ENCODE measurements at regions not wholly inside any gene's neighbourhood (a gene's known extent, or its start where the extent isn't known, plus 50 kb on each side); places are given as distances from the start of the nearest gene placed in this dataset.

DNA sequence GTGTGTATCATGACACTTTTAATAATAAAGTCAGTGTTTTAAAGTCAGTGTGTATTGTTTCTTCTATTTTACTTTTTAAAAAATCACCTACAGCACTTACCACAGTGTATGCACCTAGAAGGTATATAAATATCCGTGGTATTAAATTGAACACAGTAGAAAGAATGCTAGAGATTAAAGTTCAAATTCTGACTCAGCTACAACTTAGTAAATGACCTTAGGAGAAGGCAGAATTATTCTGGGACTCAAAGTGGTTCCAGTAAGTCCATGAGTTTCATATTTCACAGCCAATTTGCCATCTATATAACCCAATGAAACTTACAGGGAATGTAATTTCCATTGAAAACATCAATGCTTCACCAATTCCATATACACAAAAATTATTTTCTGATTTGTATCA is 52.7 kb upstream of the MAP4 start:
- peaks cover 17% of the 10 kb centered on the region; the same call in 2 of the 3 replicates for H3K36me3 ChIP-seq (ENCODE audit: control insufficient read depth, insufficient read depth, low read length)
- no peak for FAIRE-seq
- H2AFZ ChIP-seq (ENCODE audit: low read depth, low read length) = no peak overlapping the region
- WGBS (ENCODE audit: insufficient coverage, low coverage, missing lambda C conversion rate) = 75% methylated on average over 1 of the region's 1 CpG
- BruUV-seq (replicated peaks) = no TSS peak
- ChIA-PET CTCF (ENCODE audit: low intra/inter-chr PET ratio) (no interaction called here), POLR2A (interaction anchor here (0.6 to 1.2 kb wide), 2 partner anchors 10 to 597 kb away, joined by 3 to 4 read pairs; no protein-coding TSS in a partner anchor)
- no peak overlapping the region for H3K27ac ChIP-seq (ENCODE audit: extremely low read depth, low read depth, low read length)
- intact Hi-C loops (cut with micrococcal nuclease) = no loop called here
- H3K9me1 ChIP-seq (ENCODE audit: control insufficient read depth, insufficient read depth, low read length) = no peaks in the 10 kb centered on the region
- peak; percentile 5; the same call in 1 of the 3 replicates for ATAC-seq
- peaks cover 81% of the 10 kb centered on the region for H3K79me2 ChIP-seq (ENCODE audit: control insufficient read depth, insufficient read depth, low read length)
- H3K4me1 ChIP-seq (replicated peaks in 1 of 2; ENCODE audit: control insufficient read depth in 2 of 2, insufficient read depth in 2 of 2, low read length in 2 of 2) = peaks cover 0 to 4% of the 10 kb centered on the region in 2 experiments; a peak in 2 of 5 replicates
- no peak for DNase-seq (ENCODE audit: extremely low read depth in 1 of 4, low spot score in 3 of 4)
- in situ Hi-C loops (cut with MboI) = no loop called here
- TF ChIP-seq EGR1 (conservative IDR thresholded peaks at IDR 0.05) (no peak), MCM3 (IDR thresholded peaks at IDR 0.05) (no peak), ZNF280B (CRISPR knock-in tag; IDR thresholded peaks at IDR 0.05) (no peak), PHTF2 (CRISPR knock-in tag; IDR thresholded peaks at IDR 0.05) (no peak), MTA1 (IDR thresholded peaks at IDR 0.05; ENCODE audit: borderline replicate concordance) (no peak), TOE1 (IDR thresholded peaks at IDR 0.05; ENCODE audit: borderline replicate concordance) (no peak), TOE1 (CRISPR knock-in tag; IDR thresholded peaks at IDR 0.05; ENCODE audit: borderline replicate concordance, low read depth) (no peak)
- TF ChIP-seq, protein P1, sequence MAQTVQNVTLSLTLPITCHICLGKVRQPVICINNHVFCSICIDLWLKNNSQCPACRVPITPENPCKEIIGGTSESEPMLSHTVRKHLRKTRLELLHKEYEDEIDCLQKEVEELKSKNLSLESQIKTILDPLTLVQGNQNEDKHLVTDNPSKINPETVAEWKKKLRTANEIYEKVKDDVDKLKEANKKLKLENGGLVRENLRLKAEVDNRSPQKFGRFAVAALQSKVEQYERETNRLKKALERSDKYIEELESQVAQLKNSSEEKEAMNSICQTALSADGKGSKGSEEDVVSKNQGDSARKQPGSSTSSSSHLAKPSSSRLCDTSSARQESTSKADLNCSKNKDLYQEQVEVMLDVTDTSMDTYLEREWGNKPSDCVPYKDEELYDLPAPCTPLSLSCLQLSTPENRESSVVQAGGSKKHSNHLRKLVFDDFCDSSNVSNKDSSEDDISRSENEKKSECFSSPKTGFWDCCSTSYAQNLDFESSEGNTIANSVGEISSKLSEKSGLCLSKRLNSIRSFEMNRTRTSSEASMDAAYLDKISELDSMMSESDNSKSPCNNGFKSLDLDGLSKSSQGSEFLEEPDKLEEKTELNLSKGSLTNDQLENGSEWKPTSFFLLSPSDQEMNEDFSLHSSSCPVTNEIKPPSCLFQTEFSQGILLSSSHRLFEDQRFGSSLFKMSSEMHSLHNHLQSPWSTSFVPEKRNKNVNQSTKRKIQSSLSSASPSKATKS (CRISPR knock-in tag; IDR thresholded peaks at IDR 0.05) = no peak
- H3K9me3 ChIP-seq (replicated peaks; ENCODE audit: control insufficient read depth, insufficient read depth, low read depth, low read length) = no peaks in the 10 kb centered on the region
- no peak overlapping the region for H3K9ac ChIP-seq (ENCODE audit: insufficient read depth in 1 of 2, low read depth in 2 of 2, low read length in 2 of 2)
- H3K4me3 ChIP-seq = no peak overlapping the region
- no peak overlapping the region for H3K4me2 ChIP-seq (ENCODE audit: insufficient read depth, low read length)
- H3K27me3 ChIP-seq (ENCODE audit: control insufficient read depth in 2 of 2, insufficient read depth in 2 of 2, low read length in 2 of 2) = no peaks in the 10 kb centered on the region
- no peaks in the 10 kb centered on the region; the same call in 1 of the 2 replicates for H4K20me1 ChIP-seq (replicated peaks; ENCODE audit: control insufficient read depth, insufficient read depth, low read length)
